Lung (tissue), 11 donors: ENCODE measurements at regions not wholly inside any gene's neighbourhood (a gene's known extent, or its start where the extent isn't known, plus 50 kb on each side); places are given as distances from the start of the nearest gene placed in this dataset.

Experiments
- ATAC-seq: fragments of 200-7000 bp; cut with Tn5 transposase; one replicate; pipeline ENCODE4 v1.9.1; 2020; ENCODE audit warnings: moderate number of reproducible peaks; ENCODE audit not compliant: insufficient read depth, low FRiP score
- DNase-seq, 3 donors: peaks; one replicate each; pipeline ENCODE4 v3.0.0-alpha.2; 2013 to 2017
- H3K27ac ChIP-seq, 2 donors: one replicate each; pipeline ENCODE4 v1.5.1; 2013; ENCODE audit warnings: mild to moderate bottlenecking in 2 of 2, moderate library complexity in 2 of 2, control low read depth in 1 of 2, inconsistent platforms in 1 of 2, low read depth in 1 of 2, low read length in 1 of 2
- H3K27me3 ChIP-seq, 3 donors: one replicate each; pipeline ENCODE4 v1.5.1; 2013; ENCODE audit warnings: low read length in 2 of 3; ENCODE audit not compliant: control insufficient read depth in 3 of 3, insufficient read depth in 3 of 3
- H3K36me3 ChIP-seq, 4 donors: one replicate each; pipeline ENCODE4 v1.5.1; 2013; ENCODE audit warnings: low read length in 4 of 4, mild to moderate bottlenecking in 1 of 4, moderate library complexity in 1 of 4; ENCODE audit not compliant: control insufficient read depth in 4 of 4, insufficient read depth in 4 of 4
- H3K4me1 ChIP-seq, 5 donors: one replicate each; pipeline ENCODE4 v1.5.1; 2013; ENCODE audit warnings: low read length in 5 of 5, mild to moderate bottlenecking in 2 of 5, moderate library complexity in 1 of 5; ENCODE audit not compliant: control insufficient read depth in 5 of 5, insufficient read depth in 5 of 5
- H3K4me3 ChIP-seq: one replicate; pipeline ENCODE4 v1.5.1; 2013; ENCODE audit warnings: mild to moderate bottlenecking, control low read depth, moderate library complexity
- H3K9ac ChIP-seq, 2 donors: one replicate each; pipeline ENCODE4 v1.5.1; 2013; ENCODE audit warnings: low read length in 2 of 2, control low read depth in 1 of 2; ENCODE audit not compliant: insufficient read depth in 1 of 2
- H3K9me3 ChIP-seq, 4 donors: one replicate each; pipeline ENCODE4 v1.5.1; 2013; ENCODE audit warnings: low read length in 3 of 4, mild to moderate bottlenecking in 1 of 4, moderate library complexity in 1 of 4; ENCODE audit not compliant: control insufficient read depth in 4 of 4, insufficient read depth in 3 of 4
- WGBS, 2 donors: extraction: QIAGEN DNeasy Blood & Tissue Kit; methylation state at CpG; one replicate each; pipeline ENCODE4 v1.1.7; 2013; 5-methylcytosine and 5-hydroxymethylcytosine counted together
- TF ChIP-seq, protein P1 (sequence below): IDR thresholded peaks from 2 replicates; pipeline ENCODE4 v1.5.1; 2012; ENCODE audit warnings: mild to moderate bottlenecking; ENCODE audit errors: control extremely low read depth, extremely low read depth
- donor health status: control.
- donor health status: control.
- donor health status: Bipolar disorder and iron deficiency.
- donor health status: healthy.
- donor health status: DM: yes; HTN: yes; CAD: no.

DNA sequence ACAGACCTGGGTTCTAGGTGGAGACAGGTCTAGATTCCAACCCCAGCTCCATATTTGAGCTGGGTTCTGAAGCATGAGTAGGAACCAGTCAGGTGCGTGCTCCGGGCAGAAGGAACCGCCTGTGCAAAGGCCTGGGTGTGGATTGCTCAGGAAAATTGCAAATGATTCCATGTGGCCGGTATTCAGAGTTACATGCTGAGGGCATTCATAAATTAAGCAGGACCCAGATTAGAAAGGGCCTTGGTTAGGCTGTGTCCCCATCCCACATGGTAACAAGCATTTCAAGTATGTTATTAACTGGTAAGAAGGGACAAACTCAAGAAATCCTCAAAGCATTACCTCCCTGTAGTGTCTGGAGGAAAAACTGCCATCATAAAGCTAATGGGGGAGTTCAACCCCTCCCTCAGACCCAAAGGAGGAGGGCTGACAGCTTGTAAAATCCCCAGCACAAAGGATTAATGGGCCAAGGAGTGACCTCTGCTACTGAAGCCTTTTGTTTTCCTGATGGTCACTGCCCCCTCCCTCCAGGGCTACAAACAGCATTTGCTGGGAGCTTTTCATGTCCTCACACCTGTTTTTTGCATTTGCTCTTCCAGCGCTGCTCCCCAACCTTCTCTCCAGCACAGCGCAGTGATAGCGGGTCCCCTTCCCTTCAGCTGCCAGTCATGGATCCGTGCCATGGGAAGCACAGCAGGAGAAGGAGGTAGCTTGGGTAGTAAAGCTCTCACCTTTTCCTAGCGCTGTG lies 218.0 kb downstream of the C16orf95 start:
- no peak for ATAC-seq
- TF ChIP-seq, protein P1, sequence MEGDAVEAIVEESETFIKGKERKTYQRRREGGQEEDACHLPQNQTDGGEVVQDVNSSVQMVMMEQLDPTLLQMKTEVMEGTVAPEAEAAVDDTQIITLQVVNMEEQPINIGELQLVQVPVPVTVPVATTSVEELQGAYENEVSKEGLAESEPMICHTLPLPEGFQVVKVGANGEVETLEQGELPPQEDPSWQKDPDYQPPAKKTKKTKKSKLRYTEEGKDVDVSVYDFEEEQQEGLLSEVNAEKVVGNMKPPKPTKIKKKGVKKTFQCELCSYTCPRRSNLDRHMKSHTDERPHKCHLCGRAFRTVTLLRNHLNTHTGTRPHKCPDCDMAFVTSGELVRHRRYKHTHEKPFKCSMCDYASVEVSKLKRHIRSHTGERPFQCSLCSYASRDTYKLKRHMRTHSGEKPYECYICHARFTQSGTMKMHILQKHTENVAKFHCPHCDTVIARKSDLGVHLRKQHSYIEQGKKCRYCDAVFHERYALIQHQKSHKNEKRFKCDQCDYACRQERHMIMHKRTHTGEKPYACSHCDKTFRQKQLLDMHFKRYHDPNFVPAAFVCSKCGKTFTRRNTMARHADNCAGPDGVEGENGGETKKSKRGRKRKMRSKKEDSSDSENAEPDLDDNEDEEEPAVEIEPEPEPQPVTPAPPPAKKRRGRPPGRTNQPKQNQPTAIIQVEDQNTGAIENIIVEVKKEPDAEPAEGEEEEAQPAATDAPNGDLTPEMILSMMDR, result no peak
- no peak overlapping the region for H3K4me3 ChIP-seq

DNA sequence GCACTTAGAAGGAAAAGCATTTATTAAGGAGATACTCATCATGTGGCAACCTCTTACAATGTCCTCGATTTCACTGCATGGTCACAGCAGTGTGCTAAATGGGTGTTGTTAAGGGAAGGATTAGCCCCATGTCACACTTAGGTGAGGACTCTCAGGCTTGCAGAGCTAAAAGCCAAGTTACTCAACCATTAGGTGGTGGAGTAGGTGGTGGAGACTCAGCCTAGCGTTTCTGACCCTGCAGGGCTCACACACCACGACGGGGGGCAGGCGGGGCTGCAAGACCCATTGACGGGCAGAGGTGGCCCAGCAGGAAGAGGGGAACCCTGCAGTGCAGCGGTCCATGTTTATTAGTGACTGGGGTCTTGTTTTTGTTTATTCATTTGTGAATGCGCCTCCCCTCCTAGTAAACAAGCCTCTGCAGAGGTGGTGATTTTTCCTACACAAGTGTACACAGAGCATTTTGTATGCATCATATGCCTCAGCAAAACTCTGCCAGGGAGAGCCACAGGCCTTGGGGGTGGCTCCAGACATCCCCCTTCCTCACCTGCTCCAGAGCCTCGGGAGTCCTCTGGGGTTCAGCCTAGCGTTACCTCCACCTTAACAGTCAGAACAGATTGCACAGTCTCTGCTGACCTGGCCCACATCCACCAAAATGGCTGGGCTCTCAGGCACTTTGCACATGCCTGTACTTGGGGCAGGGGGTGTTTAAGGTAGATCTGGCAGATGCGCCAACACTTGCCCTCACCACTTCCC lies 216.7 kb downstream of the C16orf95 start:
- DNase-seq, result no peak

More for the DNA sequence above, 218.0 kb downstream of the C16orf95 start:
- H3K9me3 ChIP-seq, result peaks cover 0 to 1% (median 0%) of the 10 kb centered on the region in 4 donors
- WGBS, 2 donors, result 80 to 85% methylated on average over 9 of the region's 9 CpGs
- no peaks in the 10 kb centered on the region for H3K27me3 ChIP-seq
- H3K4me1 ChIP-seq, result no peaks in the 10 kb centered on the region
- no peaks in the 10 kb centered on the region for H3K36me3 ChIP-seq
- no peak overlapping the region for H3K9ac ChIP-seq
- no peak overlapping the region for H3K27ac ChIP-seq
- no peak for DNase-seq

DNA sequence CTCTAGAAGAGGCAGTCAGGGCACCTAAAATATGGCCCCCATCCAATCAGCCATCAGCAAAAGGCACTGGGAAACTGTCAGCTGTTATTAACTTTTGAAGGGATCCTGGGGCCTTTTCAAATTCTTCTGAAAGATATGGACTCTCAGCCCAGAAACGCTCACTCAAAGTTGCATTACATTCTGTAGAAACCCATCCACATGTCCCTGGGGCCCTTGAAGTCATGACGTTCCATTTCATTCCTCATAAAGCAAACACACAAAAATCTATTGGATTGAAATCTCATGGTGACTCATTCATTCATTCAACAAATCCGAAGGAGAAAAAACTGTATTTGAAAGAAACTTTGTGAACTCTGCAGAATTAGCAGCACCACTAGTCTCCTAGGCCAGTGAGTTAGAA lies 215.3 kb downstream of the C16orf95 start:
- no peak overlapping the region for H3K4me3 ChIP-seq
- H3K36me3 ChIP-seq, result no peaks in the 10 kb centered on the region
- DNase-seq, result no peak
- no peak for ATAC-seq
- H3K9me3 ChIP-seq, result peaks cover 0 to 1% (median 0%) of the 10 kb centered on the region in 4 donors
- WGBS, 2 donors, result 74 to 91% methylated on average over 3 of the region's 3 CpGs
- no peak overlapping the region for H3K27ac ChIP-seq
- TF ChIP-seq, protein P1, result no peak
- H3K27me3 ChIP-seq, result no peaks in the 10 kb centered on the region
- no peak overlapping the region for H3K9ac ChIP-seq
- no peaks in the 10 kb centered on the region for H3K4me1 ChIP-seq

More for the DNA sequence above, 216.7 kb downstream of the C16orf95 start:
- WGBS, 2 donors, result 79 to 84% methylated on average over 11 of the region's 11 CpGs
- Histone ChIP-seq H3K9me3 (peaks cover 0 to 1% (median 0%) of the 10 kb centered on the region in 4 donors), H3K9ac (no peak overlapping the region), H3K27ac (no peak overlapping the region), H3K4me3 (no peak overlapping the region), H3K27me3 (no peaks in the 10 kb centered on the region), H3K36me3 (no peaks in the 10 kb centered on the region), H3K4me1 (no peaks in the 10 kb centered on the region)
- no peak for ATAC-seq
- TF ChIP-seq, protein P1, result no peak
